ENCODE measurements at regions not wholly inside any gene's neighbourhood (a gene's known extent, or its start where the extent isn't known, plus 50 kb on each side); places are given as distances from the start of the nearest gene placed in this dataset.

- no peak overlapping the region for H3K4me3 ChIP-seq (ENCODE audit: low read length)
- TF ChIP-seq CTCF (IDR thresholded peaks at IDR 0.05; ENCODE audit: insufficient read depth, low read depth, low read length, missing control alignments), result no peak
- DNase-seq (ENCODE audit: low read depth), result peak; percentile 77
These were observed 89.0 kb upstream of the SLC7A1 start for GRCh38 chr13:29684441-29684840.

GRCh38 chr13:29683041-29683440 lies 87.6 kb upstream of the SLC7A1 start:
- no peak for TF ChIP-seq CTCF (IDR thresholded peaks at IDR 0.05; ENCODE audit: insufficient read depth, low read depth, low read length, missing control alignments)
- no peak for DNase-seq (ENCODE audit: low read depth)
- no peak overlapping the region for H3K4me3 ChIP-seq (ENCODE audit: low read length)

- no peak for DNase-seq (ENCODE audit: low read depth)
- H3K4me3 ChIP-seq (ENCODE audit: low read length), result no peak overlapping the region
- TF ChIP-seq CTCF (IDR thresholded peaks at IDR 0.05; ENCODE audit: insufficient read depth, low read depth, low read length, missing control alignments), result no peak
These were observed 86.4 kb upstream of the SLC7A1 start for GRCh38 chr13:29681864-29682263.

GRCh38 chr13:29679396-29680053 lies 84.0 kb upstream of the SLC7A1 start:
- TF ChIP-seq CTCF (IDR thresholded peaks at IDR 0.05; ENCODE audit: insufficient read depth, low read depth, low read length, missing control alignments), result no peak
- no peak for DNase-seq (ENCODE audit: low read depth)

GRCh38 chr13:29677627-29678026 lies 82.1 kb upstream of the SLC7A1 start:
- TF ChIP-seq CTCF (IDR thresholded peaks at IDR 0.05; ENCODE audit: insufficient read depth, low read depth, low read length, missing control alignments), result no peak
- DNase-seq (ENCODE audit: low read depth), result peak; percentile 36
- no peak overlapping the region for H3K4me3 ChIP-seq (ENCODE audit: low read length)

More at GRCh38 chr13:29679396-29680053, 84.0 kb upstream of the SLC7A1 start:
- H3K4me3 ChIP-seq (ENCODE audit: low read length), result no peak overlapping the region

- peak; percentile 90 for DNase-seq (ENCODE audit: low read depth)
- peak overlapping the region; percentile 37 for H3K4me3 ChIP-seq (ENCODE audit: low read length)
- TF ChIP-seq CTCF (IDR thresholded peaks at IDR 0.05; ENCODE audit: insufficient read depth, low read depth, low read length, missing control alignments), result peak; percentile 3
These were observed 81.5 kb upstream of the SLC7A1 start for GRCh38 chr13:29676941-29677452.

- no peak for TF ChIP-seq CTCF (IDR thresholded peaks at IDR 0.05; ENCODE audit: insufficient read depth, low read depth, low read length, missing control alignments)
- H3K4me3 ChIP-seq (ENCODE audit: low read length), result peak overlapping the region; percentile 37
- peak; percentile 58 for DNase-seq (ENCODE audit: low read depth)
These were observed 81.0 kb upstream of the SLC7A1 start for GRCh38 chr13:29676535-29676934.

All from epithelial cell of esophagus (primary cell).